Right renal pelvis (tissue), 4 donors: ENCODE measurements at regions not wholly inside any gene's neighbourhood (a gene's known extent, or its start where the extent isn't known, plus 50 kb on each side); places are given as distances from the start of the nearest gene placed in this dataset.
"Not testable (repeated sequence)": the region's sequence is repeated elsewhere in the genome, so short reads cannot be mapped to it uniquely, and the experiment has no call there.

Experiments
- DNase-seq, 4 donors: peaks; one replicate each; pipeline ENCODE4 v3.0.0-alpha.2; 2013; ENCODE audit warnings: low read depth in 4 of 4, low spot score in 3 of 4, missing footprints in 1 of 4

- DNase-seq: no peak
Observed at GRCh38 chr6:137813308-137813970, 53.6 kb upstream of the TNFAIP3 start.

GRCh38 chr6:137814030-137814429 is 53.0 kb upstream of the TNFAIP3 start:
- not testable (repeated sequence) for DNase-seq

DNA sequence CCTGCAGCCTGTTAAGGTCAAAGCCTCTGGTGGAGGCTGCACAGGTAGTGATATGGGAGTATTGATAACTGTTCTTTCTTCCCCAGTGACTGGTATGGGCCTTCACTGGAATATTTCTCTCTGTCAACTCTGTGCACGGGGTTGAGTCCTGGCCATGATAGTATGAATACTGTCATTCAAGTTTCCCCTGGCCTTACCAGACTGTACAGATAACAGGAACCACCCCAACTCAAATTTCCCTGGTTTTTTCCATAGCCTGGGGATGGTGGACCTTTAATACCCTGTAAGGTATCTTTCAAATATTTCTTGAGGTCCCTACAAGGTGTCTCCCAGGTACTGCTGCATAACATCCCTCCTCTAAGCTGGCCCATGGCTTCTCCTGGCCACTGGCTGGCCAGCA is 51.4 kb upstream of the TNFAIP3 start:
- DNase-seq: no peak

DNA sequence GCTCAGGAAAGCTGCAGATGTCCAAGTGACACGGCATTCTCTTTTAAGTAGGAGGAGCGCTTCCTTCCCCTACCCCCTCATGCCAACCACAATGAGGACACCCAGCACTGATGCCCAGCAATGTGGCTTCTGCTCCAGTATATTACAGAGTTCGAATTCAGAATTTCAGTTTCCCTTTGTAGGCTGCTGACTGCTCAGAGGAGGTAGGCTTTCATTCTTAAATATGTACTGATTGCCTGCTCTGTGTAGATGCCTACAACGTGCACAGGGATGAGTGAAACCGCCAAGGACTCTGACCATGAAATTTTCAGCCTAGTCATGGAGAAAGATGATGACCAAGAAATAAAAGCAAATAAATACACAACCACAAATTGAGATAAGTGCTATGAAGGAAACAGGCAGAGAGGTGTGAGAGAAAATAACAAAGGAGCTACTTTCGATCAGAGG is 50.9 kb upstream of the TNFAIP3 start:
- DNase-seq: no peak

DNA sequence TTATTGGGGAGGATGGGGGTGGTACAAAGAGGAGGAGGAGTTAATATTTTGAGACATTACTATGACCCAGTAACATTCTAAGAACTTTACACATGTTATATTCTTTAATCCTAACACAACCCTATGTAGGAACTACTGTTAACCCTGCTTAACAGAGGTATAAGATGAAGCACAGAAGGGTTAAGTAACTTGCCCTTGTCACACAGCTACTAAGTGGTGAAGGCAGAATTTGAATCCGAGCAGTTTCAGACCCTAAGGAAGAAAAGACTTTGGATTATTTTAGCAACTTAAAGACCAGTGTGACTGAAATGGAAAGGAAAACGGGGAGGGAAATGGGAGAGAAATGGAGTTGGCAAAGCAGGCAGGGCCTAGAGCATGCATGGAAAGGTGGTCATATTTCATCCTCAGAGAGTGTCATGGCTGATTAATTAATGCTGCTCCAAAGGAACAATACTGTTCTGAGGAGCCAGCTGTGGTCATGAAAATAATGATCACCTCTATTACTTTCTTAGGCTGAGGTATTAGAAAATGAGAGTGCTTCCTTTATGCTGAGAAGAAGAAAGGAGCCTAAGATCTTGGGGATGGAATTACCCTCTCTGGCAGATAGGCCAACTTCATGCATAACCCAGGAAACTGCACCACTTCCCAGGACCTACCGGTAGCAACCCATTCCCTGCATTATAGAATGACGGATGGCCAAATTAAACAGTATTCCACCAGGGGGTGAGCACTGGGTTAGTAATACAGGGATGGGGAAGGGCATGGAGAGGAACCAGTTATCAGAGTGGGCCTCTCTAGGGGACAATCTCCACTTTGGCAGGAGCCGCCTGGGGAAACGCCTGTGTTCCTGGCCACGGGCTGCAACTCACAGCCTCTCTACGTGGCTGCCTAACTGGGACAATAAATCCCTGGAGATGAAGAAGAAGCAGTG is 50.1 kb upstream of the TNFAIP3 start:
- no peak for DNase-seq
